HG02970 (cell line): ENCODE measurements at regions not wholly inside any gene's neighbourhood (a gene's known extent, or its start where the extent isn't known, plus 50 kb on each side); places are given as distances from the start of the nearest gene placed in this dataset.

Source experiments
- ATAC-seq: cut with Tn5 transposase; IDR thresholded peaks from one replicate; pipeline ENCODE4 v1.9.1; 2021; ENCODE audit warnings: mild to moderate bottlenecking, moderate library complexity, moderate number of reproducible peaks; ENCODE audit not compliant: unreplicated experiment, low FRiP score

- ATAC-seq, result no peak
Observed at GRCh38 chr4:121228848-121229247, 64.7 kb upstream of the TNIP3 start.

- ATAC-seq, result peak; percentile 82
Observed at GRCh38 chr4:121227341-121227792, 63.2 kb upstream of the TNIP3 start.

GRCh38 chr4:121226362-121226761 is 62.2 kb upstream of the TNIP3 start:
- no peak for ATAC-seq

GRCh38 chr4:121221608-121222007 is 57.5 kb upstream of the TNIP3 start:
- no peak for ATAC-seq

GRCh38 chr4:121221201-121221600 is 57.1 kb upstream of the TNIP3 start:
- ATAC-seq, result no peak

GRCh38 chr4:121220698-121221097 is 56.6 kb upstream of the TNIP3 start:
- ATAC-seq, result no peak

- ATAC-seq, result no peak
Observed at GRCh38 chr4:121219227-121219626, 55.1 kb upstream of the TNIP3 start.

GRCh38 chr4:121217351-121217750 is 53.2 kb upstream of the TNIP3 start:
- ATAC-seq, result no peak

GRCh38 chr4:121216461-121216860 is 52.3 kb upstream of the TNIP3 start:
- ATAC-seq, result no peak

- ATAC-seq, result no peak
Observed at GRCh38 chr4:121213940-121214339, 49.8 kb upstream of the TNIP3 start.
